ENCODE measurements at regions not wholly inside any gene's neighbourhood (a gene's known extent, or its start where the extent isn't known, plus 50 kb on each side); places are given as distances from the start of the nearest gene placed in this dataset.

DNA sequence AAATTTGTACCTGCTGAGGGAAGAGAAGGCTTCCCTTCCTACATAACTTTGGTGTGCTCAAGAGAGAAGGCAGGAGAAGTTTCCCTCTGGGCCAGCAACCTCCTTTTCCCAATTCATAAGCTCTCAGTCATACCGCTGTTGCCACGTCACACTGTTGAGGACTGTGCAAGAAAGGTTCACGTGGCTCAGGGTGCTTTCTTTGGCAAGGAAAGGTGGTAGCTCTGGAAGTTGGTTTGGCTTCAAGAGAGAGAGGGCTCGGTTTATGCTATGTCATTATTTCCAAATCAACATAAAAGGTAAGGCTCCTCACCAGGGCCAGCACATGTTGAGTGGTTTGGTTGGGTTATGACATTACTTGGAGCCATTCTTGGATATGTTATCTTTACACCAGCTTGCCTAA lies 77.3 kb downstream of the TNFSF18 start:
- Histone ChIP-seq H3K27ac (no peak overlapping the region), H3K4me3 (ENCODE audit: low read depth, low read length) (no peak overlapping the region), H3K36me3 (replicated peaks) (no peaks in the 10 kb centered on the region), H3K27me3 (replicated peaks) (no peaks in the 10 kb centered on the region)
- no peak for DNase-seq
- in situ Hi-C loops (cut with HindIII; ENCODE audit: low pct_ligation_motif_present, low sequenced_read_pairs) = no loop called here
- TF ChIP-seq, protein P1, sequence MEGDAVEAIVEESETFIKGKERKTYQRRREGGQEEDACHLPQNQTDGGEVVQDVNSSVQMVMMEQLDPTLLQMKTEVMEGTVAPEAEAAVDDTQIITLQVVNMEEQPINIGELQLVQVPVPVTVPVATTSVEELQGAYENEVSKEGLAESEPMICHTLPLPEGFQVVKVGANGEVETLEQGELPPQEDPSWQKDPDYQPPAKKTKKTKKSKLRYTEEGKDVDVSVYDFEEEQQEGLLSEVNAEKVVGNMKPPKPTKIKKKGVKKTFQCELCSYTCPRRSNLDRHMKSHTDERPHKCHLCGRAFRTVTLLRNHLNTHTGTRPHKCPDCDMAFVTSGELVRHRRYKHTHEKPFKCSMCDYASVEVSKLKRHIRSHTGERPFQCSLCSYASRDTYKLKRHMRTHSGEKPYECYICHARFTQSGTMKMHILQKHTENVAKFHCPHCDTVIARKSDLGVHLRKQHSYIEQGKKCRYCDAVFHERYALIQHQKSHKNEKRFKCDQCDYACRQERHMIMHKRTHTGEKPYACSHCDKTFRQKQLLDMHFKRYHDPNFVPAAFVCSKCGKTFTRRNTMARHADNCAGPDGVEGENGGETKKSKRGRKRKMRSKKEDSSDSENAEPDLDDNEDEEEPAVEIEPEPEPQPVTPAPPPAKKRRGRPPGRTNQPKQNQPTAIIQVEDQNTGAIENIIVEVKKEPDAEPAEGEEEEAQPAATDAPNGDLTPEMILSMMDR (IDR thresholded peaks at IDR 0.05; ENCODE audit: low read depth, low read length, missing control alignments) = no peak

DNA sequence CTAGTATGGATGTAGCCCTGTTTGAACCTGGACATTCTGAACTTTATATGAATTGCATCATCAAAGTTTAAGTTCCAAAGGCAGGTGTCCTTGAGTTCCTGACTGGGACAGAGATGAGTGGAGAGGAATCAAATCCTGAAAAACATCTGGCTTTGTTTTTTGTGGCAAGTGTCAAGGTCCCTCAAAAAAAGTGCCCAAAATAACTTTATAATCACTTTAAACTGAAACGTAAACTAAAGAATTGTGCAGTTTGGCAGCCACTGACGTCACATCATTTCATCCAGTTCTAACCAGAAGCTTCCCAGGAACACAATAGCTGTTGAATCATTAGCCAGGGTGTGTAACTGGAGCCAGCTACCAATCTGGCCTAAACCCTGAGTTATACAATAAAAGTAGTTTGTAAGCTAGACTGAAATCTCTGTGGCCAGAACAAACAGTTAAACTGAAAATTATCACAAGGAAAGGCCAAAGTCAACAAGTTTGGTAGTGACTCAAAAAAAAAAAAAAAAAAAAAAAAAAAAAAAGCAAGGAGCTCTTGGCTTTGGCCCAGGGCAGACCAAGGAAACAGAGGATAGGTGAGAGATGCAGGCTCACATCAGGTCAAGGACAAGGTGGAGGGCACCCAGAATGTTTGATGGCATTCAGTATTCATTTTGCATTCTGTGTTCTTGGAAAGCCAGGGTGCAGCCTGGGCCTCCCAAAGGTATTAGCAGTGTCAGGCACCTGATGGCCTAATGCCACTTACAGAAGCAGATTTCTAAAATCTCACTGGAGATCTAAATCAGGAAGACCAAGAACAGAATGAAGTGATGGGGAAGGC lies 74.3 kb downstream of the TNFSF18 start:
- in situ Hi-C loops (cut with HindIII; ENCODE audit: low pct_ligation_motif_present, low sequenced_read_pairs) = no loop called here
- peak; percentile 90 for DNase-seq
- H3K27ac ChIP-seq = peak overlapping the region; percentile 78
- no peaks in the 10 kb centered on the region for H3K27me3 ChIP-seq (replicated peaks)
- no peak overlapping the region for H3K4me3 ChIP-seq (ENCODE audit: low read depth, low read length)
- no peaks in the 10 kb centered on the region for H3K36me3 ChIP-seq (replicated peaks)
- TF ChIP-seq, protein P1 (IDR thresholded peaks at IDR 0.05; ENCODE audit: low read depth, low read length, missing control alignments) = no peak

DNA sequence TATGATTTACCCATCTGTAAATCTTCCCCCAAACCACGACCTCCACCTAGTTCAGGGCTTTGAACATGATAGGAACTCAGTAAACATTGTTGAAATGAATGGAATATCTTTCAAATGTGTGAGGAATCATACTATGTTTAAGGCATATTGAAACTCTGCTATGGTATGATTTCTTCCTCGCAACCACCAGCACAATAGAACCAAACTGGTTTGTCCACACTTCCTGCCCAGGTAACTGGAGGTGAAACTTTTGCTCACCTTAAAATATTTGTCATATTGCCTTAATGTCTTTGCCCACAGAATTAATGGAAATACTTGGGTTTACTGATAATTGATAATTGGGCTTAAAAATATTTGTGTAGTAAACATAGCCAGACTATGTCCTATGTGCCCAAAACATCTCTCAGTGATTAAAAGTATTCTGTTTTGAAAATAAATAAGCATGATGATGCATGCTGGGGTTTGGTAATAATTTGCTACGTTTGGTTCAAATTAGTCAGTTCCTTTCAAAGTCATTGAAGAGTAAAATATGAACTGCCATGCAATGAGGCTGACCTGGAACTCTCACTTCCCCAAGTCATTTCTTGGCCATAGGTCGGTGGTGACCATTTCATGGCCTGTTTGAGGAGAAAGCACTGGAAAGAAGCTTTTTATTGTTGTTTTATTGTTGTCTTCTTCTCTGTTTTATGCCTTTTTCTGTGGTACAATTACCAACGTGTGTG lies 73.3 kb downstream of the TNFSF18 start:
- no peaks in the 10 kb centered on the region for H3K27me3 ChIP-seq (replicated peaks)
- peak overlapping the region; percentile 26 for H3K27ac ChIP-seq
- in situ Hi-C loops (cut with HindIII; ENCODE audit: low pct_ligation_motif_present, low sequenced_read_pairs) = no loop called here
- H3K36me3 ChIP-seq (replicated peaks) = no peaks in the 10 kb centered on the region
- no peak for DNase-seq
- H3K4me3 ChIP-seq (ENCODE audit: low read depth, low read length) = no peak overlapping the region
- TF ChIP-seq, protein P1 (IDR thresholded peaks at IDR 0.05; ENCODE audit: low read depth, low read length, missing control alignments) = no peak

DNA sequence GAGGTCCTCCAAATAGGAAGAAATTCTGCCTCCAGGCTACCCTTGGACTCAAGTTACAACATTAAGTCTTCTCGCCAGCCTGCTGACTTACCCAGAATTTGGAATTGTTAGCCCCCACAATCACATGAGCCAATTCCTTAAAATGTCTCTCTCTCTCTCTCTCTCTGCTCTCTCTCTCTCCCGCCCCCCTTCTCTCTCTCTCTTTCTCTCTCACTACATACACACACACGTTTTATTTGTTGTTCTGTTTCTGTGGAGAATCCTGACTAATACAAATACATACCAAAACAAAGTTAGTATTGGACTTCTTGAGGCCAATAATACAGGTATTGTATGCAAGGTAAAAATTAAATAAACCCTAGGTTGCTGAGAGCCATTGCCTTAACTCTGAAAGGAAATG lies 72.1 kb downstream of the TNFSF18 start:
- Histone ChIP-seq H3K36me3 (replicated peaks) (no peaks in the 10 kb centered on the region), H3K27me3 (replicated peaks) (no peaks in the 10 kb centered on the region), H3K4me3 (ENCODE audit: low read depth, low read length) (no peak overlapping the region), H3K27ac (no peak overlapping the region)
- in situ Hi-C loops (cut with HindIII; ENCODE audit: low pct_ligation_motif_present, low sequenced_read_pairs) = no loop called here
- TF ChIP-seq, protein P1 (IDR thresholded peaks at IDR 0.05; ENCODE audit: low read depth, low read length, missing control alignments) = no peak
- DNase-seq = no peak

DNA sequence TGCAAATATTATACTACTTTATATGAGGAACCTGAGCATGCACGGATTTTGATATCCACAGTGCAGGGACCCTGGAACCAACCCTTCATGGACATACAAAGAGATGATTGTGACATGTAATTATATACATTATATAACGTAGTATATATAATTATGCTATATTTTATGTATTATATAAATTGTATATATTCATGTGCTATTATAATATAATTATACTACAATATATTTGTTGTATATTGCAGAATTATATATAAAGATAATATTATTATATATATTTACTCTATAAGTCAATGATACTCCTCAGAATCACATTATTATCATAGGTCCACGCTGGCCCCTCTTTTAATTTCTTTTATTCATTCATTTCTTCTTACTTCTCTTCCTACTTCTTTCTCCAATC lies 70.9 kb downstream of the TNFSF18 start:
- no peak for DNase-seq
- H3K27ac ChIP-seq = peak overlapping the region; percentile 28
- no peak overlapping the region for H3K4me3 ChIP-seq (ENCODE audit: low read depth, low read length)
- TF ChIP-seq, protein P1 (IDR thresholded peaks at IDR 0.05; ENCODE audit: low read depth, low read length, missing control alignments) = no peak
- H3K36me3 ChIP-seq (replicated peaks) = no peaks in the 10 kb centered on the region
- no peaks in the 10 kb centered on the region for H3K27me3 ChIP-seq (replicated peaks)
- in situ Hi-C loops (cut with HindIII; ENCODE audit: low pct_ligation_motif_present, low sequenced_read_pairs) = no loop called here
